ENCODE measurements at regions not wholly inside any gene's neighbourhood (a gene's known extent, or its start where the extent isn't known, plus 50 kb on each side); places are given as distances from the start of the nearest gene placed in this dataset.

DNA sequence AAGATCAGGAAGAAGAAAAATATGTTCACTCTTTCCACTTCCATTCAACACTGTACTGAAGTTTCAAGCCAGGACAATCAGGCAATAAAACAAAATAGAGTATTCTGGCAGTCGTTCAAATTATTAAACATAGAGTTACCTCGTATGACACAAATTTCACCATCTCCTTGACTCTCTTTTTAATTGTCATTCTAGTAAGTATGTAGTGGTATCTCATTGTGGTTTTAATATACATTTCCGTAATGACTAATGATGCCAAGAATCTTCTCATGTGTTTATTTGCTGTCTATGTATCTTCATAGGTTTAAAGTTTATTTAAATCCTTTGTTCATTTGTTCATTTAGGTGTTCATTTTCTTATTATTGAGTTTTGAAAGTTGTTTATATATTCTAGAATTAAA, 352.2 kb downstream of the IDS start:
- Histone ChIP-seq H3K4me3 (no peak overlapping the region), H3K27ac (no peak overlapping the region), H3K4me1 (no peaks in the 10 kb centered on the region), H3K9me3 (no peaks in the 10 kb centered on the region), H3K27me3 (replicated peaks in 1 of 7) (no peaks in the 10 kb centered on the region), H3K36me3 (no peaks in the 10 kb centered on the region)
- 63 to 81% (median 74%) methylated on average over 3 of the region's 3 CpGs for WGBS, 5 donors
- TF ChIP-seq POLR2AphosphoS5 (IDR thresholded peaks at IDR 0.05) (no peak), POLR2A (IDR thresholded peaks at IDR 0.05) (no peak)
- TF ChIP-seq, protein P1, sequence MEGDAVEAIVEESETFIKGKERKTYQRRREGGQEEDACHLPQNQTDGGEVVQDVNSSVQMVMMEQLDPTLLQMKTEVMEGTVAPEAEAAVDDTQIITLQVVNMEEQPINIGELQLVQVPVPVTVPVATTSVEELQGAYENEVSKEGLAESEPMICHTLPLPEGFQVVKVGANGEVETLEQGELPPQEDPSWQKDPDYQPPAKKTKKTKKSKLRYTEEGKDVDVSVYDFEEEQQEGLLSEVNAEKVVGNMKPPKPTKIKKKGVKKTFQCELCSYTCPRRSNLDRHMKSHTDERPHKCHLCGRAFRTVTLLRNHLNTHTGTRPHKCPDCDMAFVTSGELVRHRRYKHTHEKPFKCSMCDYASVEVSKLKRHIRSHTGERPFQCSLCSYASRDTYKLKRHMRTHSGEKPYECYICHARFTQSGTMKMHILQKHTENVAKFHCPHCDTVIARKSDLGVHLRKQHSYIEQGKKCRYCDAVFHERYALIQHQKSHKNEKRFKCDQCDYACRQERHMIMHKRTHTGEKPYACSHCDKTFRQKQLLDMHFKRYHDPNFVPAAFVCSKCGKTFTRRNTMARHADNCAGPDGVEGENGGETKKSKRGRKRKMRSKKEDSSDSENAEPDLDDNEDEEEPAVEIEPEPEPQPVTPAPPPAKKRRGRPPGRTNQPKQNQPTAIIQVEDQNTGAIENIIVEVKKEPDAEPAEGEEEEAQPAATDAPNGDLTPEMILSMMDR (IDR thresholded peaks at IDR 0.05 in 8 of 11, conservative IDR thresholded peaks at IDR 0.05 in 3 of 11), result no peak
- intact Hi-C loops (cut with DNase I; ENCODE audit: low total_unique reads), result no loop called here
- no peak for DNase-seq

DNA sequence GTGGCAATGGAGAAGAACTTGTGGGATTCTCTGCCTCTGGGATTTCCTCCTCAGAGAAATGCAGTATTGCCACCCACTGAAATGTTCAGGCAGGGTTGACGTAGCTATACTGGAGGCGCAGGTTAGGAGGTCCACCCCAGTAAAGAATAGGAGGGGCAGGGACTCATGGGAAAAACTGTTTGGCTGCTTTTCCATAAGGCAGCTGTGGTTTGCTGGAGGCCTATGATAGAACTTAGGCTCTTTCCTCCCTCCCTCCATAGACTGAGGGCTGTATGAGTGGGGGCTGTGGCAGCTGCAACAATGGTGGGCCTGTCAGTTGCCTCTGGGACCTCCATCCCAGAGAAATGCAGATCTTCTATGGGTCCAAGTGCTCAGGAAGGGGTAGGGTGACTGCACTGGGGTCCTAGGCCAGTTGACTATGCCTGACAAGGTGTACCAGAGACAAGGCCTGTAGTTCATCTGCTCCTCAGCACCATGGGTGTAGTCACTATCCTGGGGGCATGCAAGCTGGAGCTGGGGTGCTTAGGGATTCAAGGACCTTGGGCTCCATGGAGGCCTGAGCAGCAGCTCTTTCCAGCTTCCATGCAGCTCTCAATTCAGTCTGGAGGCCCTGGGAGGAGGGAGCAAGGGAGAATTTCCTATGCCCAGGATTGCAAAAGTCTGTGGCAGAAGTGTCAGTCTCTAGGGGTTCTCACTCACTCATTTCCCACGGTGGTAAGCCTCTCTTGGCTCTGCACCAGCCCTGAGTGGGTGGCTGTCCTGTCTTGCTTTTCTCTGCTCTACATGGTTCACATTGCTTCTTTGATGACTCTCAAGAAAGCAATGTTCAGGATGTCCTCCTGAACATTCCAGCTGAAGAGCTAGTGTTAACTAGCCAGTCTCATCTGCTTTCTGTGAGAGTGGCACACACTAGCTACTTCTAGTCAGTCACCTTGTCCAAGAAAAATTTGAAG, 353.0 kb downstream of the IDS start:
- Histone ChIP-seq H3K27me3 (replicated peaks in 1 of 7) (no peaks in the 10 kb centered on the region), H3K27ac (no peak overlapping the region), H3K4me1 (no peaks in the 10 kb centered on the region), H3K36me3 (no peaks in the 10 kb centered on the region), H3K9me3 (no peaks in the 10 kb centered on the region), H3K4me3 (no peak overlapping the region)
- DNase-seq, result no peak
- intact Hi-C loops (cut with DNase I; ENCODE audit: low total_unique reads), result no loop called here
- WGBS, 5 donors, result 50 to 81% (median 67%) methylated on average over 2 to 3 of the region's 3 CpGs
- no peak for TF ChIP-seq POLR2AphosphoS5 (IDR thresholded peaks at IDR 0.05)
- TF ChIP-seq POLR2A (IDR thresholded peaks at IDR 0.05), result no peak
- TF ChIP-seq, protein P1 (IDR thresholded peaks at IDR 0.05 in 8 of 11, conservative IDR thresholded peaks at IDR 0.05 in 3 of 11), result no peak

DNA sequence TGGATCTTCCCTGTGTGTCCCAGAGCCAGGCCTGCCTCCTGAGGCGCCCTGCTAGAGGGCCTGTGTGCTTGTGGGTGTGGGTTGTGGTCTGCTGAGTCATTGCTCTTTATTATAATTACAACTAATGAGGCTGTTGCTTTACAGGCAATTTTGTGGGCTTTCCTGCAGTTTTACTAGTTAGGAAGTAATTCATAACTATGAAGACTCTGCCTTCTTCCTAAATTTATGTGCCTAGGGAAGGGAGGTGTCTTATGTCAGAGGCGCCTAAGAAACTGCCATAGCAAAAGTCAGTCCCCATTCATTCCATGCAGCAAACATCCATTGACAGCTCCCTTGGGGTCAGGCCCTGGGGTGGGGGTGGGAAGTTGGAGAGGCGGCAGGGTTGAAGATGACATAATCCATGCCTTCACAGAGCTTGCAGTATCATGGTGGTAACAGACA, 359.2 kb downstream of the IDS start:
- H3K36me3 ChIP-seq, result no peaks in the 10 kb centered on the region
- WGBS, 5 donors, result 27 to 46% (median 36%) methylated on average over 2 to 3 of the region's 3 CpGs
- no peaks in the 10 kb centered on the region for H3K9me3 ChIP-seq
- no peak overlapping the region for H3K27ac ChIP-seq
- no peaks in the 10 kb centered on the region for H3K27me3 ChIP-seq (replicated peaks in 1 of 7)
- no peak for DNase-seq
- no peak overlapping the region for H3K4me3 ChIP-seq
- TF ChIP-seq POLR2A (IDR thresholded peaks at IDR 0.05) (no peak), POLR2AphosphoS5 (IDR thresholded peaks at IDR 0.05) (no peak)
- TF ChIP-seq, protein P1 (IDR thresholded peaks at IDR 0.05 in 8 of 11, conservative IDR thresholded peaks at IDR 0.05 in 3 of 11), result no peak
- intact Hi-C loops (cut with DNase I; ENCODE audit: low total_unique reads), result no loop called here
- no peaks in the 10 kb centered on the region for H3K4me1 ChIP-seq

DNA sequence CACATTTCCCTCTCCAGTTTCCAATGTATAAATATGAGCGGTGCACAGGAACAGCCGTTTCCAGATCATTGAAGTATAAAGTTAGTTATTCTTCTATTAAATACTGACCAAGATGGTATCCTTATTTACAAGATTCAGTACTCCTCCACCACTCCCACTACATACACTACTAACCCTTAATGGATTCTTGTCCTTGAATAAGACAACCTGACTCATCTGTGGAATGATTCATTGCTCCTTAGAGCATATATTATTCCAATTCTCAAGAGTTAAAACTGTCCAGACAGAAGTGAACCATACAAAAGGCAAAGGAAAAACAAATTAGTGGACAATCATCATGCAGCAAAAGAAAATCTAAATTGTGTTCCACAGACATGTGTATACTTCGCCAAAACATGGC, 373.3 kb downstream of the IDS start:
- Histone ChIP-seq H3K27me3 (replicated peaks in 1 of 7) (no peaks in the 10 kb centered on the region), H3K4me3 (no peak overlapping the region), H3K9me3 (no peaks in the 10 kb centered on the region), H3K4me1 (no peaks in the 10 kb centered on the region), H3K27ac (no peak overlapping the region), H3K36me3 (no peaks in the 10 kb centered on the region)
- 86 to 98% (median 90%) methylated on average over 3 of the region's 3 CpGs for WGBS, 5 donors
- intact Hi-C loops (cut with DNase I; ENCODE audit: low total_unique reads), result no loop called here
- TF ChIP-seq POLR2A (IDR thresholded peaks at IDR 0.05) (no peak), POLR2AphosphoS5 (IDR thresholded peaks at IDR 0.05) (no peak)
- TF ChIP-seq, protein P1 (IDR thresholded peaks at IDR 0.05 in 8 of 11, conservative IDR thresholded peaks at IDR 0.05 in 3 of 11), result no peak
- DNase-seq, result no peak

All from spleen (tissue), 11 donors.